GM23338 (cell line): ENCODE measurements at regions not wholly inside any gene's neighbourhood (a gene's known extent, or its start where the extent isn't known, plus 50 kb on each side); places are given as distances from the start of the nearest gene placed in this dataset.

Experiments used
- ATAC-seq: fragments of 200-7000 bp; cut with Tn5 transposase; 3 replicates; pipeline ENCODE4 v1.9.1; 2020
- DNase-seq: peaks from one replicate; pipeline ENCODE4 v3.0.0-alpha.2; 2015; ENCODE audit warnings: low spot score
- H2AFZ ChIP-seq: fragments of 200-600 bp; sonication (generic); 2 replicates; pipeline ENCODE4 v1.8.0; 2016; ENCODE audit warnings: antibody characterized with exemption, mild to moderate bottlenecking, moderate library complexity
- H3F3A ChIP-seq: fragments of 200-600 bp; sonication (generic); replicated peaks from 2 replicates; pipeline ENCODE4 v1.8.0; 2017; ENCODE audit warnings: antibody characterized with exemption, mixed run types, low read depth
- H3K27ac ChIP-seq: fragments of 200-600 bp; sonication (generic); 2 replicates; pipeline ENCODE4 v1.6.1; 2016; ENCODE audit warnings: low read depth
- H3K27me3 ChIP-seq: fragments of 200-600 bp; sonication (generic); 2 replicates; pipeline ENCODE4 v1.8.0; 2016; ENCODE audit warnings: mild to moderate bottlenecking, mixed run types, moderate library complexity; ENCODE audit not compliant: insufficient read depth
- H3K36me3 ChIP-seq: fragments of 200-600 bp; sonication (generic); 2 replicates; pipeline ENCODE4 v1.8.0; 2016; ENCODE audit warnings: mild to moderate bottlenecking; ENCODE audit not compliant: insufficient read depth
- H3K4me1 ChIP-seq: fragments of 200-600 bp; sonication (generic); 2 replicates; pipeline ENCODE4 v1.8.0; 2016; ENCODE audit warnings: mild to moderate bottlenecking, moderate library complexity; ENCODE audit not compliant: insufficient read depth
- H3K4me2 ChIP-seq: fragments of 200-600 bp; sonication (generic); 2 replicates; pipeline ENCODE4 v1.7.1; 2017; ENCODE audit warnings: mixed run types
- H3K4me3 ChIP-seq: fragments of 200-600 bp; sonication (generic); 2 replicates; pipeline ENCODE4 v1.6.1; 2016; ENCODE audit warnings: mixed run types
- H3K79me2 ChIP-seq: fragments of 200-600 bp; sonication (generic); replicated peaks from 2 replicates; pipeline ENCODE4 v1.8.0; 2017; ENCODE audit warnings: mild to moderate bottlenecking; ENCODE audit not compliant: insufficient read depth
- H3K9me2 ChIP-seq: fragments of 200-600 bp; sonication (generic); 2 replicates; pipeline ENCODE4 v1.8.0; 2017; ENCODE audit not compliant: insufficient read depth
- H4K20me1 ChIP-seq: fragments of 200-600 bp; sonication (generic); replicated peaks from 2 replicates; pipeline ENCODE4 v1.8.0; 2017; ENCODE audit warnings: mild to moderate bottlenecking; ENCODE audit not compliant: insufficient read depth
- H3K27ac Mint-ChIP-seq: 2 replicates; pipeline ENCODE4 v1.8.0; 2020; ENCODE audit warnings: inconsistent platforms, mild to moderate bottlenecking, moderate library complexity, mixed read lengths
- H3K27me3 Mint-ChIP-seq: 3 replicates; pipeline ENCODE4 v1.8.0; 2022; ENCODE audit warnings: low read depth, mild to moderate bottlenecking, moderate library complexity, mixed read lengths, inconsistent platforms; ENCODE audit not compliant: insufficient read depth, poor library complexity
- H3K36me3 Mint-ChIP-seq: 3 replicates; pipeline ENCODE4 v1.8.0; 2021; ENCODE audit warnings: low read depth, mild to moderate bottlenecking, inconsistent platforms, moderate library complexity, mixed read lengths
- H3K4me1 Mint-ChIP-seq: 3 replicates; pipeline ENCODE4 v1.8.0; 2020; ENCODE audit warnings: mild to moderate bottlenecking, inconsistent platforms, mixed read lengths
- H3K4me3 Mint-ChIP-seq: 3 replicates; pipeline ENCODE4 v1.8.0; 2021; ENCODE audit warnings: moderate library complexity, mild to moderate bottlenecking, inconsistent platforms, mixed read lengths
- H3K9me3 Mint-ChIP-seq: 3 replicates; pipeline ENCODE4 v1.8.0; 2020; ENCODE audit warnings: moderate library complexity, mild to moderate bottlenecking, inconsistent platforms, mixed read lengths
- CREB1 ChIP-seq: fragments of 250-450 bp; sonication (Bioruptor Pico); IDR thresholded peaks from 2 replicates; pipeline ENCODE4 v1.5.0; 2020; ENCODE audit warnings: low read depth, mild to moderate bottlenecking, moderate library complexity
- EZH2phosphoT487 ChIP-seq: fragments of 200-600 bp; sonication (generic); IDR thresholded peaks from one replicate; pipeline ENCODE4 v1.8.1; 2018; ENCODE audit warnings: antibody characterized with exemption; ENCODE audit not compliant: unreplicated experiment
- JUNB ChIP-seq: IDR thresholded peaks from one replicate; pipeline ENCODE4 v1.6.1; 2016; ENCODE audit warnings: antibody characterized with exemption; ENCODE audit not compliant: unreplicated experiment
- NANOG ChIP-seq: IDR thresholded peaks from 2 replicates; pipeline ENCODE4 v1.6.1; 2016; ENCODE audit warnings: antibody characterized with exemption, borderline replicate concordance
- POLR2AphosphoS5 ChIP-seq: IDR thresholded peaks from 2 replicates; pipeline ENCODE4 v1.6.1; 2016; ENCODE audit warnings: antibody characterized with exemption, low read depth
- STAT1 ChIP-seq: IDR thresholded peaks from one replicate; pipeline ENCODE4 v1.6.1; 2016; ENCODE audit warnings: antibody characterized with exemption; ENCODE audit not compliant: unreplicated experiment
- ZNF114 ChIP-seq: fragments of 250-450 bp; sonication (Bioruptor Pico); IDR thresholded peaks from 2 replicates; pipeline ENCODE4 v1.5.0; 2020; ENCODE audit warnings: mild to moderate bottlenecking, moderate library complexity
- ZNF331 ChIP-seq: fragments of 250-450 bp; sonication (Bioruptor Pico); IDR thresholded peaks from 2 replicates; pipeline ENCODE4 v1.5.0; 2020; ENCODE audit warnings: low read depth, mild to moderate bottlenecking, moderate library complexity
- TF ChIP-seq, protein P1 (sequence below), 2 experiments: fragments of 200-600 bp in 1 of 2; sonication (generic) in 1 of 2; conservative IDR thresholded peaks; 2 replicates each; pipeline versions ENCODE4 v1.5.1 to v1.6.1; 2016 to 2017; ENCODE audit warnings: antibody characterized with exemption in 2 of 2, low read depth in 2 of 2, mild to moderate bottlenecking in 2 of 2, moderate library complexity in 1 of 2
- TF ChIP-seq, protein P2 (sequence below): IDR thresholded peaks from one replicate; pipeline ENCODE4 v1.6.1; 2018; ENCODE audit warnings: antibody characterized with exemption; ENCODE audit not compliant: unreplicated experiment
- TF ChIP-seq, protein P3 (sequence below): IDR thresholded peaks from 2 replicates; pipeline ENCODE4 v1.6.1; 2016; ENCODE audit warnings: antibody characterized with exemption

DNA sequence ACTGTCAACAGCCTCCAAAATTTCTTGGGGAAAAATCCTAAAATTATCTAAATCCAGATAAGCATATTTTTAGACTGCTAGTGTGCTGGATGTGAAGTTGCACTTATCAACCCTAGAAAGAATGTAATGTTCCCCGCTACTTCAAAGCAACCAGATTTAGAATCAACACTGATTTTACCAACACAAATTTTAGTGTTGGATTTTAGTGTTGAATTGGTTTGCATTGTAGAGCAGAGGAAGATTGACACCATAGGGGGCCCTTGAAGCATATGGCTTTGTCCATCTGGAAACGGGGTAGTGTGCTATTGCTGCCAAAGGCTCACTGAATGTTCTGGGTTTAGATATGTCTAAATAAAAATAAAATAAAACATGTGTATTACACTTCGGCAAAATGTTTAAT, 126.3 kb upstream of the EMCN start:
- H3K4me3 Mint-ChIP-seq: no peak overlapping the region
- Histone ChIP-seq H3K9me2 (no peaks in the 10 kb centered on the region), H2AFZ (no peak overlapping the region), H3K79me2 (no peaks in the 10 kb centered on the region), H3K36me3 (no peaks in the 10 kb centered on the region), H3K4me2 (no peak overlapping the region), H3K4me3 (no peak overlapping the region), H3F3A (no peaks in the 10 kb centered on the region), H3K4me1 (no peaks in the 10 kb centered on the region), H3K27me3 (no peaks in the 10 kb centered on the region), H3K27ac (no peak overlapping the region), H4K20me1 (no peaks in the 10 kb centered on the region; the same call in 1 of the 2 replicates)
- no peak overlapping the region for H3K27ac Mint-ChIP-seq
- TF ChIP-seq, protein P1, sequence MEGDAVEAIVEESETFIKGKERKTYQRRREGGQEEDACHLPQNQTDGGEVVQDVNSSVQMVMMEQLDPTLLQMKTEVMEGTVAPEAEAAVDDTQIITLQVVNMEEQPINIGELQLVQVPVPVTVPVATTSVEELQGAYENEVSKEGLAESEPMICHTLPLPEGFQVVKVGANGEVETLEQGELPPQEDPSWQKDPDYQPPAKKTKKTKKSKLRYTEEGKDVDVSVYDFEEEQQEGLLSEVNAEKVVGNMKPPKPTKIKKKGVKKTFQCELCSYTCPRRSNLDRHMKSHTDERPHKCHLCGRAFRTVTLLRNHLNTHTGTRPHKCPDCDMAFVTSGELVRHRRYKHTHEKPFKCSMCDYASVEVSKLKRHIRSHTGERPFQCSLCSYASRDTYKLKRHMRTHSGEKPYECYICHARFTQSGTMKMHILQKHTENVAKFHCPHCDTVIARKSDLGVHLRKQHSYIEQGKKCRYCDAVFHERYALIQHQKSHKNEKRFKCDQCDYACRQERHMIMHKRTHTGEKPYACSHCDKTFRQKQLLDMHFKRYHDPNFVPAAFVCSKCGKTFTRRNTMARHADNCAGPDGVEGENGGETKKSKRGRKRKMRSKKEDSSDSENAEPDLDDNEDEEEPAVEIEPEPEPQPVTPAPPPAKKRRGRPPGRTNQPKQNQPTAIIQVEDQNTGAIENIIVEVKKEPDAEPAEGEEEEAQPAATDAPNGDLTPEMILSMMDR (conservative IDR thresholded peaks at IDR 0.05; ENCODE audit: low read depth in 2 of 2): no peak
- TF ChIP-seq JUNB (no peak), EZH2phosphoT487 (no peak), CREB1 (CRISPR knock-in tag) (no peak), NANOG (no peak)
- TF ChIP-seq, protein P2, sequence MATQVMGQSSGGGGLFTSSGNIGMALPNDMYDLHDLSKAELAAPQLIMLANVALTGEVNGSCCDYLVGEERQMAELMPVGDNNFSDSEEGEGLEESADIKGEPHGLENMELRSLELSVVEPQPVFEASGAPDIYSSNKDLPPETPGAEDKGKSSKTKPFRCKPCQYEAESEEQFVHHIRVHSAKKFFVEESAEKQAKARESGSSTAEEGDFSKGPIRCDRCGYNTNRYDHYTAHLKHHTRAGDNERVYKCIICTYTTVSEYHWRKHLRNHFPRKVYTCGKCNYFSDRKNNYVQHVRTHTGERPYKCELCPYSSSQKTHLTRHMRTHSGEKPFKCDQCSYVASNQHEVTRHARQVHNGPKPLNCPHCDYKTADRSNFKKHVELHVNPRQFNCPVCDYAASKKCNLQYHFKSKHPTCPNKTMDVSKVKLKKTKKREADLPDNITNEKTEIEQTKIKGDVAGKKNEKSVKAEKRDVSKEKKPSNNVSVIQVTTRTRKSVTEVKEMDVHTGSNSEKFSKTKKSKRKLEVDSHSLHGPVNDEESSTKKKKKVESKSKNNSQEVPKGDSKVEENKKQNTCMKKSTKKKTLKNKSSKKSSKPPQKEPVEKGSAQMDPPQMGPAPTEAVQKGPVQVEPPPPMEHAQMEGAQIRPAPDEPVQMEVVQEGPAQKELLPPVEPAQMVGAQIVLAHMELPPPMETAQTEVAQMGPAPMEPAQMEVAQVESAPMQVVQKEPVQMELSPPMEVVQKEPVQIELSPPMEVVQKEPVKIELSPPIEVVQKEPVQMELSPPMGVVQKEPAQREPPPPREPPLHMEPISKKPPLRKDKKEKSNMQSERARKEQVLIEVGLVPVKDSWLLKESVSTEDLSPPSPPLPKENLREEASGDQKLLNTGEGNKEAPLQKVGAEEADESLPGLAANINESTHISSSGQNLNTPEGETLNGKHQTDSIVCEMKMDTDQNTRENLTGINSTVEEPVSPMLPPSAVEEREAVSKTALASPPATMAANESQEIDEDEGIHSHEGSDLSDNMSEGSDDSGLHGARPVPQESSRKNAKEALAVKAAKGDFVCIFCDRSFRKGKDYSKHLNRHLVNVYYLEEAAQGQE: no peak
- DNase-seq (no peak), ATAC-seq (no peak)
- H3K27me3 Mint-ChIP-seq: no peaks in the 10 kb centered on the region
- H3K4me1 Mint-ChIP-seq: no peaks in the 10 kb centered on the region
- H3K9me3 Mint-ChIP-seq: no peaks in the 10 kb centered on the region
- no peaks in the 10 kb centered on the region for H3K36me3 Mint-ChIP-seq

DNA sequence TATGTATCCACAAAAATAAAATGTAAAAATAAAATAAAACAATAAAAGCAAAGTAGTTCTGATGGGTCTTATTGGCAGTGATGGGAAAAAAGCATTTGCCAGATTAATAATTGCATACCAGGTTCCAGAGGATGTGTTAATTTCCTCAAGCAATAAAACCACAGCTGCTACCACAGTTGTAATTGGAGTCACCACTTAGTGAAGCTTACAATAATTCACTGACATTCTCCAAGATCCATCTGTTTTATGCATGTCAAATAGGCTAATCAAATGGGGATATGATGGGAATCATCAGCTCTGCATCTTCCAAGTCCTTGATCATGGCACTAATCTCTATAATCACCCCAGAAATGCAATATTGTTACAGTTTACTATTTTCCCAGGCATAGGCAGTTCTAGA, 123.5 kb upstream of the EMCN start:
- Histone ChIP-seq H3K4me3 (no peak overlapping the region), H3K27me3 (no peaks in the 10 kb centered on the region), H3K9me2 (no peaks in the 10 kb centered on the region), H3K79me2 (no peaks in the 10 kb centered on the region), H3F3A (no peaks in the 10 kb centered on the region), H4K20me1 (no peaks in the 10 kb centered on the region), H2AFZ (no peak overlapping the region), H3K4me2 (no peak overlapping the region), H3K27ac (no peak overlapping the region), H3K36me3 (no peaks in the 10 kb centered on the region), H3K4me1 (no peaks in the 10 kb centered on the region)
- ATAC-seq (no peak), DNase-seq (no peak)
- Mint-ChIP-seq H3K4me3 (no peak overlapping the region), H3K9me3 (no peaks in the 10 kb centered on the region), H3K36me3 (no peaks in the 10 kb centered on the region), H3K4me1 (no peaks in the 10 kb centered on the region), H3K27ac (no peak overlapping the region), H3K27me3 (no peaks in the 10 kb centered on the region)
- TF ChIP-seq STAT1: no peak
- TF ChIP-seq, protein P1 (conservative IDR thresholded peaks at IDR 0.05; ENCODE audit: low read depth in 2 of 2): no peak
- TF ChIP-seq ZNF331 (CRISPR knock-in tag): no peak
- TF ChIP-seq ZNF114 (CRISPR knock-in tag): no peak
- no peak for TF ChIP-seq CREB1 (CRISPR knock-in tag)
- TF ChIP-seq POLR2AphosphoS5: no peak
- TF ChIP-seq JUNB: no peak
- TF ChIP-seq, protein P2: no peak
- TF ChIP-seq, protein P3, sequence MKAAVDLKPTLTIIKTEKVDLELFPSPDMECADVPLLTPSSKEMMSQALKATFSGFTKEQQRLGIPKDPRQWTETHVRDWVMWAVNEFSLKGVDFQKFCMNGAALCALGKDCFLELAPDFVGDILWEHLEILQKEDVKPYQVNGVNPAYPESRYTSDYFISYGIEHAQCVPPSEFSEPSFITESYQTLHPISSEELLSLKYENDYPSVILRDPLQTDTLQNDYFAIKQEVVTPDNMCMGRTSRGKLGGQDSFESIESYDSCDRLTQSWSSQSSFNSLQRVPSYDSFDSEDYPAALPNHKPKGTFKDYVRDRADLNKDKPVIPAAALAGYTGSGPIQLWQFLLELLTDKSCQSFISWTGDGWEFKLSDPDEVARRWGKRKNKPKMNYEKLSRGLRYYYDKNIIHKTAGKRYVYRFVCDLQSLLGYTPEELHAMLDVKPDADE: no peak
